Panc1 (cell line): ENCODE measurements at regions not wholly inside any gene's neighbourhood (a gene's known extent, or its start where the extent isn't known, plus 50 kb on each side); places are given as distances from the start of the nearest gene placed in this dataset.
"Not testable (repeated sequence)": the region's sequence is repeated elsewhere in the genome, so short reads cannot be mapped to it uniquely, and the experiment has no call there.

Experiments
- ATAC-seq: fragments of 200-7000 bp; cut with Tn5 transposase; 2 replicates; pipeline ENCODE4 v1.9.1; 2020; ENCODE audit warnings: mild to moderate bottlenecking, moderate library complexity
- BruUV-seq: library from RNA; stranded (reverse); fragments of 400-500 nt; replicated peaks from 2 replicates; lab custom pipeline; 2021; lab: Mats Ljungman, UMichigan
- CTCF ChIA-PET: fragments of 300-600 bp; sonication (Branson Sonifier 250); formaldehyde crosslinking; loops from one replicate; lab custom pipeline; 2022; ENCODE audit warnings: antibody characterized with exemption; lab: Charles Lee
- POLR2A ChIA-PET: fragments of 300-600 bp; sonication (Branson Sonifier 250); formaldehyde crosslinking; loops from one replicate; lab custom pipeline; 2022; ENCODE audit warnings: antibody characterized with exemption; lab: Charles Lee
- DNase-seq: peaks from one replicate; pipeline ENCODE4 v3.0.0-alpha.2; 2010; ENCODE audit warnings: low read depth, low spot score
- H3K27ac ChIP-seq: 2 replicates; pipeline ENCODE4 v1.5.1; 2011; ENCODE audit warnings: mild to moderate bottlenecking, low read length, inconsistent platforms
- H3K27me3 ChIP-seq: fragments of 200-500 bp; sonication (Bioruptor generic); 2 replicates; pipeline ENCODE4 v1.6.0; 2014; ENCODE audit warnings: low read length, inconsistent platforms; ENCODE audit not compliant: control insufficient read depth, insufficient read depth
- H3K36me3 ChIP-seq: fragments of 200-500 bp; sonication (Bioruptor generic); 2 replicates; pipeline ENCODE4 v1.5.1; 2014; ENCODE audit warnings: inconsistent platforms, mild to moderate bottlenecking, low read length, moderate library complexity; ENCODE audit not compliant: control insufficient read depth, insufficient read depth
- H3K4me1 ChIP-seq: 2 replicates; pipeline ENCODE4 v1.5.1; 2011; ENCODE audit warnings: inconsistent platforms, mild to moderate bottlenecking, low read length, moderate library complexity; ENCODE audit not compliant: control insufficient read depth, insufficient read depth
- H3K4me3 ChIP-seq, 2 experiments: 2 replicates each; pipeline ENCODE4 v1.5.1; 2011 to 2012; ENCODE audit warnings: low read depth in 2 of 2, low read length in 2 of 2, mild to moderate bottlenecking in 2 of 2, inconsistent platforms in 1 of 2, moderate library complexity in 1 of 2
- H3K9me3 ChIP-seq: fragments of 200-500 bp; sonication (Bioruptor generic); 2 replicates; pipeline ENCODE4 v1.5.1; 2014; ENCODE audit warnings: low read depth, mild to moderate bottlenecking, inconsistent platforms, low read length, moderate library complexity; ENCODE audit not compliant: control insufficient read depth, insufficient read depth
- CTCF ChIP-seq: fragments of 450-650 bp; IDR thresholded peaks from 2 replicates; pipeline ENCODE4 v1.5.1; 2017; ENCODE audit warnings: mild to moderate bottlenecking
- POLR2AphosphoS5 ChIP-seq: IDR thresholded peaks from 2 replicates; pipeline ENCODE4 v1.6.1; 2012; ENCODE audit warnings: mild to moderate bottlenecking, low read depth, low read length, moderate library complexity
- REST ChIP-seq, 2 experiments: IDR thresholded peaks; 2 replicates each; pipeline ENCODE4 v1.6.1; 2011 to 2012; ENCODE audit warnings: low read depth in 2 of 2, control low read depth in 1 of 2, low read length in 1 of 2, mild to moderate bottlenecking in 1 of 2, moderate library complexity in 1 of 2; ENCODE audit not compliant: insufficient read depth in 1 of 2
- SIN3A ChIP-seq: IDR thresholded peaks from 2 replicates; pipeline ENCODE4 v1.6.1; 2012; ENCODE audit warnings: low read depth, mild to moderate bottlenecking, low read length, moderate library complexity, borderline replicate concordance; ENCODE audit not compliant: insufficient read depth
- TCF7L2 ChIP-seq: IDR thresholded peaks from 2 replicates; pipeline ENCODE4 v1.6.1; 2011; ENCODE audit warnings: mild to moderate bottlenecking, low read depth, low read length, inconsistent platforms
- in situ Hi-C: cut with HindIII; loops from 2 replicates; pipeline ENCODE4 v1.10.0; 2016; ENCODE audit warnings: low sequenced_read_pairs, low pct_unique_long_range_greater_than_20kb
- intact Hi-C: fragments of 100-400 bp; cut with micrococcal nuclease; formaldehyde crosslinking; loops from one replicate; pipeline ENCODE4 v1.10.0; 2022; ENCODE audit not compliant: unreplicated experiment

- Histone ChIP-seq H3K36me3 (no peaks in the 10 kb centered on the region), H3K4me1 (no peaks in the 10 kb centered on the region), H3K27ac (no peak overlapping the region), H3K27me3 (no peaks in the 10 kb centered on the region), H3K9me3 (no peaks in the 10 kb centered on the region), H3K4me3 (no peak overlapping the region)
- no peak for DNase-seq
- ChIA-PET CTCF (no interaction called here), POLR2A (no interaction called here)
- intact Hi-C loops: no loop called here
- ATAC-seq: no peak
- in situ Hi-C loops: no loop called here
- BruUV-seq: no TSS peak
- TF ChIP-seq REST (IDR thresholded peaks at IDR 0.05; ENCODE audit: insufficient read depth in 1 of 2, low read depth in 2 of 2, low read length in 1 of 2): no peak
- no peak for TF ChIP-seq TCF7L2
- TF ChIP-seq SIN3A: no peak
- TF ChIP-seq POLR2AphosphoS5: no peak
- TF ChIP-seq CTCF: no peak
These were observed 1188.1 kb downstream of the EPHA7 start for GRCh38 chr6:92231171-92231701.

GRCh38 chr6:92219987-92220386 is 1199.4 kb downstream of the EPHA7 start:
- H3K9me3 ChIP-seq, DNase-seq, H3K4me1 ChIP-seq, CTCF ChIA-PET, H3K36me3 ChIP-seq, ATAC-seq, intact Hi-C loops, POLR2A ChIA-PET, BruUV-seq, H3K4me3 ChIP-seq, H3K27ac ChIP-seq, in situ Hi-C loops, H3K27me3 ChIP-seq: not testable (repeated sequence)

GRCh38 chr6:92216717-92217116 is 1202.6 kb downstream of the EPHA7 start:
- TF ChIP-seq SIN3A (no peak), REST (IDR thresholded peaks at IDR 0.05; ENCODE audit: insufficient read depth in 1 of 2, low read depth in 2 of 2, low read length in 1 of 2) (no peak), POLR2AphosphoS5 (no peak), CTCF (no peak), TCF7L2 (no peak)
- no peak overlapping the region for H3K4me3 ChIP-seq
- H3K9me3 ChIP-seq: no peaks in the 10 kb centered on the region
- H3K27ac ChIP-seq: no peak overlapping the region
- no peaks in the 10 kb centered on the region; the same call in 1 of the 2 replicates for H3K36me3 ChIP-seq
- no peaks in the 10 kb centered on the region for H3K4me1 ChIP-seq
- ChIA-PET CTCF (no interaction called here), POLR2A (no interaction called here)
- in situ Hi-C loops (no loop called here), intact Hi-C loops (no loop called here)
- DNase-seq: no peak
- no peaks in the 10 kb centered on the region for H3K27me3 ChIP-seq
- BruUV-seq: no TSS peak
- no peak for ATAC-seq
